GM12873 (cell line): ENCODE measurements at regions not wholly inside any gene's neighbourhood (a gene's known extent, or its start where the extent isn't known, plus 50 kb on each side); places are given as distances from the start of the nearest gene placed in this dataset.

Experiments used
- CTCF ChIP-seq: IDR thresholded peaks from 2 replicates; pipeline ENCODE4 v1.5.1; 2012; ENCODE audit warnings: low read depth, mild to moderate bottlenecking, moderate library complexity, low read length, control low read depth; ENCODE audit not compliant: insufficient read depth; ENCODE audit errors: missing control alignments

GRCh38 chr5:68531970-68532369 lies 316.4 kb downstream of the PIK3R1 start:
- TF ChIP-seq CTCF: no peak

- TF ChIP-seq CTCF: no peak
Observed at GRCh38 chr5:68533051-68533450, 317.5 kb downstream of the PIK3R1 start.

GRCh38 chr5:68533571-68534084 lies 318.1 kb downstream of the PIK3R1 start:
- no peak for TF ChIP-seq CTCF

- no peak for TF ChIP-seq CTCF
Observed at GRCh38 chr5:68534131-68534940, 318.8 kb downstream of the PIK3R1 start.

- no peak for TF ChIP-seq CTCF
Observed at GRCh38 chr5:68534956-68535520, 319.5 kb downstream of the PIK3R1 start.

- no peak for TF ChIP-seq CTCF
Observed at GRCh38 chr5:68538814-68539420, 323.4 kb downstream of the PIK3R1 start.
